GM06990 (cell line): ENCODE measurements at regions not wholly inside any gene's neighbourhood (a gene's known extent, or its start where the extent isn't known, plus 50 kb on each side); places are given as distances from the start of the nearest gene placed in this dataset.

Source experiments
- DNase-seq: peaks from one replicate; pipeline ENCODE4 v3.0.0-alpha.2; 2011; ENCODE audit not compliant: insufficient read length; ENCODE audit errors: extremely low read depth
- H3K27me3 ChIP-seq: replicated peaks from 2 replicates; pipeline ENCODE4 v1.6.0; 2011; ENCODE audit warnings: low read length; ENCODE audit not compliant: control insufficient read depth, insufficient read depth
- H3K36me3 ChIP-seq: 2 replicates; pipeline ENCODE4 v1.5.1; 2011; ENCODE audit warnings: low read length; ENCODE audit not compliant: control insufficient read depth, insufficient read depth
- H3K4me3 ChIP-seq: replicated peaks from 2 replicates; pipeline ENCODE4 v1.5.1; 2011; ENCODE audit warnings: low read depth, mild to moderate bottlenecking, control low read depth, low read length
- CTCF ChIP-seq: IDR thresholded peaks from 2 replicates; pipeline ENCODE4 v1.5.1; 2011; ENCODE audit warnings: low read length, control low read depth, mild to moderate bottlenecking, inconsistent platforms; ENCODE audit not compliant: insufficient read depth, poor library complexity, severe bottlenecking

- DNase-seq: no peak
- Histone ChIP-seq H3K4me3 (no peak overlapping the region), H3K36me3 (no peaks in the 10 kb centered on the region), H3K27me3 (peaks cover 3% of the 10 kb centered on the region)
- TF ChIP-seq CTCF: no peak
Measured at GRCh38 chr2:101568969-101569368, 94.1 kb upstream of the RFX8 start.

DNA sequence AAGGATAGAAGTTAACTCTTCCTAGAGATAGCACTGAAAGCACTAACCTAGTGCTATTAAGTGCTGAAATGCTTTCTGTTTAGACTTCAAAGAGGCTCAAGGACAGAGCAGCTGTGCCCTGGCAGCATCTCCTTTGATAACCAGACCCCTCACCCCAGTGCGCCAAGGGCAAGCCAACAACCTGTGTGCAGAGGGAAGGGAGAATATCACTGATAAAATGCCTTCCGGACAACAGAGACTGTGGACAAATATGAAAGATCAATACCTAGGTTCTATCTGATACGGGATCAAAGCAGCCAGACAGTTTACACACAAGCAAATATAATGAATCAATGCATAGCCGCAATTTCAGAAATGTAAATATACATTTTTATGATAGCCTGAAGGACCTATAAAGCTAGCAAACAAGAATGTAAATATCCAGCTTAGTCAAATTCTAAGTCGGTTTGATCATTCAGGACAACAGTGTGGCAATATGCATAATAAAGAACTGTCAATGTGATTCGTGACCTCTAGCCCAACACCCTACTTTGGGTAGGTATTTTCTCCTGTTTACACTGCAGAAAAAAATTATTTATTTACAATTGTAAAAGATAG lies 91.8 kb upstream of the RFX8 start:
- H3K27me3 ChIP-seq: peaks cover 1% of the 10 kb centered on the region; the same call in 1 of the 2 replicates
- no peak for DNase-seq
- no peaks in the 10 kb centered on the region for H3K36me3 ChIP-seq
- no peak for TF ChIP-seq CTCF
- H3K4me3 ChIP-seq: no peak overlapping the region

GRCh38 chr2:101563849-101564248 lies 88.9 kb upstream of the RFX8 start:
- no peak for TF ChIP-seq CTCF
- Histone ChIP-seq H3K27me3 (peaks cover 1% of the 10 kb centered on the region; the same call in 1 of the 2 replicates), H3K36me3 (no peaks in the 10 kb centered on the region), H3K4me3 (no peak overlapping the region)
- no peak for DNase-seq

GRCh38 chr2:101560780-101561315 lies 85.9 kb upstream of the RFX8 start:
- TF ChIP-seq CTCF: no peak
- DNase-seq: no peak
- no peak overlapping the region for H3K4me3 ChIP-seq

DNA sequence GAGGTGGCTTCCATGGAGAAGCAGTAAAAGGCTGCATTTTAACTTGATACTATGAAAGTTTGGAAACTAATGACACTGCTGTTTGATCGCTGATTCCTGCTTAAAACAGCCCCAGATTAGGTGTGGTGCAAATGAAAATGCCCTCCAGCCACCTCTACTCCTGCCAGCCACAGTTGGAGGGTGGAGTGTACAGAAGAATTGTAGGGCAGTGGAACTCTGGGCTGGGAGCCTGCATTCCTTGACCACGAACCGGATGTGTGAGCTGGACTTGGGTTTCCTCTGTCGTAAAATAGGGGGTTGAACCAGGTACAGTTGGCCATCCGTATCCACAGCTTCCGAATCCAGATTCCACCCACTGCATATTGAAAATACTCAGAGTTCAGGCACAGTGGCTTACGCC lies 84.6 kb upstream of the RFX8 start:
- H3K36me3 ChIP-seq: no peaks in the 10 kb centered on the region
- TF ChIP-seq CTCF: no peak
- H3K4me3 ChIP-seq: no peak overlapping the region
- H3K27me3 ChIP-seq: no peaks in the 10 kb centered on the region; the same call in none of the 2 replicates
- DNase-seq: no peak

More at GRCh38 chr2:101560780-101561315, 85.9 kb upstream of the RFX8 start:
- Histone ChIP-seq H3K27me3 (no peaks in the 10 kb centered on the region; the same call in none of the 2 replicates), H3K36me3 (no peaks in the 10 kb centered on the region)
